MM.1S (cell line): ENCODE measurements at regions not wholly inside any gene's neighbourhood (a gene's known extent, or its start where the extent isn't known, plus 50 kb on each side); places are given as distances from the start of the nearest gene placed in this dataset.

ENCODE experiments used
- EZH2 ChIP-seq: fragments of 300-600 bp; sonication (generic); optimal IDR thresholded peaks from 2 replicates; pipeline ENCODE3; 2017; ENCODE audit warnings: low read depth, mild to moderate bottlenecking, antibody characterized with exemption, low read length, mixed read lengths
- EZH2phosphoT487 ChIP-seq: fragments of 300-600 bp; sonication (generic); IDR thresholded peaks from 2 replicates; pipeline ENCODE4 v1.6.1; 2018; ENCODE audit warnings: antibody characterized with exemption, low read length
- TF ChIP-seq, protein P1 (sequence below): fragments of 300-600 bp; sonication (generic); IDR thresholded peaks from 2 replicates; pipeline ENCODE4 v1.5.1; 2016; ENCODE audit warnings: antibody characterized with exemption, low read length, mixed read lengths

DNA sequence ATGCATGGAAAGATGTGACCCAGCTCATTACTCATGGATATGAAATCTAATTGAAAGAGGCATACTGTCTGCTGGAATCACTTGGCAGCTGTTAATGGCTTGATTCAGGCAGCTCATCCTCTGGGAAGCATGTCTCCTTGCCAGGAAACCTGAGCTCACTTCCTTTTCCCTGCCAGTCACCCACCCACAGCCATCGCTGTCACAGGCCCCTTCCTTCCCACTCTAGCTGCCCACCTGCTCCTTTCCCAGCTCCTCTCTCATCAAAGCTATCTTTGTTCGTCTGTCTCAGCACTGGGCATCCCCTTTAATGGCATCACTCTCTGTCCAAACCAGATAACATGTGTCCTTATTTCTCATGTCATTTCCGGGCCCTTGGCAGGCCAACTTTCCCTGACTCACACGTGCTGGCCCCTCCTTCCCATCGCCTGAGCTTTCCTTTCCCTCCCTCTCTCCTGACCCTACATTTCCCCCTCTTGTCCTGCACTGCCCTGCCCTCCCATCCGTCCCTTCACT lies 721.9 kb downstream of the TNS3 start:
- TF ChIP-seq, protein P1, sequence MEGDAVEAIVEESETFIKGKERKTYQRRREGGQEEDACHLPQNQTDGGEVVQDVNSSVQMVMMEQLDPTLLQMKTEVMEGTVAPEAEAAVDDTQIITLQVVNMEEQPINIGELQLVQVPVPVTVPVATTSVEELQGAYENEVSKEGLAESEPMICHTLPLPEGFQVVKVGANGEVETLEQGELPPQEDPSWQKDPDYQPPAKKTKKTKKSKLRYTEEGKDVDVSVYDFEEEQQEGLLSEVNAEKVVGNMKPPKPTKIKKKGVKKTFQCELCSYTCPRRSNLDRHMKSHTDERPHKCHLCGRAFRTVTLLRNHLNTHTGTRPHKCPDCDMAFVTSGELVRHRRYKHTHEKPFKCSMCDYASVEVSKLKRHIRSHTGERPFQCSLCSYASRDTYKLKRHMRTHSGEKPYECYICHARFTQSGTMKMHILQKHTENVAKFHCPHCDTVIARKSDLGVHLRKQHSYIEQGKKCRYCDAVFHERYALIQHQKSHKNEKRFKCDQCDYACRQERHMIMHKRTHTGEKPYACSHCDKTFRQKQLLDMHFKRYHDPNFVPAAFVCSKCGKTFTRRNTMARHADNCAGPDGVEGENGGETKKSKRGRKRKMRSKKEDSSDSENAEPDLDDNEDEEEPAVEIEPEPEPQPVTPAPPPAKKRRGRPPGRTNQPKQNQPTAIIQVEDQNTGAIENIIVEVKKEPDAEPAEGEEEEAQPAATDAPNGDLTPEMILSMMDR: no peak
- TF ChIP-seq EZH2 (no peak), EZH2phosphoT487 (no peak)
